HepG2 (cell line): ENCODE measurements at regions not wholly inside any gene's neighbourhood (a gene's known extent, or its start where the extent isn't known, plus 50 kb on each side); places are given as distances from the start of the nearest gene placed in this dataset.

Experiments used
- ATAC-seq: fragments of 200-7000 bp; cut with Tn5 transposase; 3 replicates; pipeline ENCODE4 v1.9.1; 2020; ENCODE audit warnings: mild to moderate bottlenecking, moderate library complexity
- BruUV-seq: library from RNA; stranded (reverse); fragments of 400-500 nt; replicated peaks from 2 replicates; lab custom pipeline; 2021; lab: Mats Ljungman, UMichigan
- CTCF ChIA-PET: fragments of 300-600 bp; formaldehyde crosslinking; extraction: SDS; loops from one replicate; lab custom pipeline; 2021; ENCODE audit warnings: low total read pairs, inconsistent platforms, low intra/inter-chr PET ratio; lab: Yijun Ruan, JAX
- POLR2A ChIA-PET: fragments of 350-600 bp; sonication (Branson Sonifier 250); formaldehyde crosslinking; loops from one replicate; lab custom pipeline; 2020; ENCODE audit warnings: antibody characterized with exemption, inconsistent platforms; lab: Yijun Ruan, JAX
- DNase-seq: peaks from one replicate; pipeline ENCODE4 v3.0.0-alpha.2; 2015; ENCODE audit warnings: low spot score
- FAIRE-seq: peaks from 3 replicates; lab custom pipeline; 2011; peaks lifted over from hg19 to GRCh38; lab: Jason Lieb, UNC
- H2AFZ ChIP-seq: one replicate; pipeline ENCODE4 v1.6.1; 2011; ENCODE audit warnings: low read length, inconsistent platforms
- H3K27ac ChIP-seq: fragments of 300-600 bp; 3 replicates; pipeline ENCODE4 v1.8.0; 2011; ENCODE audit warnings: mixed run types, mild to moderate bottlenecking, mixed read lengths, low read length, inconsistent platforms; ENCODE audit not compliant: insufficient read depth; ENCODE audit errors: extremely low read length
- H3K27me3 ChIP-seq, 2 experiments: fragments of 200-600 bp in 1 of 2; 2 replicates in 1 of 2; 3 replicates in 1 of 2; pipeline versions ENCODE4 v1.6.0 to v1.8.0; 2011; ENCODE audit warnings: low read length in 2 of 2, mild to moderate bottlenecking in 2 of 2, moderate library complexity in 2 of 2, inconsistent platforms in 1 of 2; ENCODE audit not compliant: insufficient read depth in 2 of 2, control insufficient read depth in 1 of 2
- H3K36me3 ChIP-seq, 2 experiments: fragments of 200-600 bp in 1 of 2; replicated peaks in 1 of 2; 2 replicates in 1 of 2; 3 replicates in 1 of 2; pipeline versions ENCODE4 v1.5.1 to v1.8.0; 2011; ENCODE audit warnings: low read length in 2 of 2, inconsistent platforms in 1 of 2; ENCODE audit not compliant: insufficient read depth in 2 of 2, control insufficient read depth in 1 of 2
- H3K4me1 ChIP-seq: 2 replicates; pipeline ENCODE4 v1.5.1; 2012; ENCODE audit warnings: low read length, inconsistent platforms; ENCODE audit not compliant: insufficient read depth
- H3K4me2 ChIP-seq: 2 replicates; pipeline ENCODE4 v1.6.0; 2011; ENCODE audit warnings: low read depth, low read length, inconsistent platforms
- H3K4me3 ChIP-seq, 3 experiments: fragments of 200-600 bp in 1 of 3; sonication (generic), shearing (Covaris generic) in 1 of 3; replicated peaks in 1 of 3; 2 replicates each; pipeline ENCODE4 v1.5.1; 2011 to 2016; ENCODE audit warnings: low read length in 3 of 3, inconsistent platforms in 2 of 3, low read depth in 2 of 3, mild to moderate bottlenecking in 2 of 3, control low read depth in 1 of 3, mixed read lengths in 1 of 3; ENCODE audit not compliant: insufficient read depth in 1 of 3
- H3K79me2 ChIP-seq: one replicate; pipeline ENCODE4 v1.6.1; 2011; ENCODE audit warnings: low read length, inconsistent platforms; ENCODE audit not compliant: insufficient read depth
- H3K9ac ChIP-seq: 2 replicates; pipeline ENCODE4 v1.6.0; 2011; ENCODE audit warnings: mild to moderate bottlenecking, low read depth, low read length, inconsistent platforms; ENCODE audit not compliant: insufficient read depth
- H3K9me3 ChIP-seq: 2 replicates; pipeline ENCODE4 v1.5.1; 2012; ENCODE audit warnings: mild to moderate bottlenecking, low read length
- H4K20me1 ChIP-seq: 2 replicates; pipeline ENCODE4 v1.6.0; 2011; ENCODE audit warnings: inconsistent platforms, mild to moderate bottlenecking, low read length, moderate library complexity; ENCODE audit not compliant: insufficient read depth
- CREBL2 ChIP-seq: sonication (generic); formaldehyde crosslinking; IDR thresholded peaks from 2 replicates; pipeline ENCODE4 v1.8.1; 2023; ENCODE audit warnings: missing genetic modification reagents, mild to moderate bottlenecking, borderline replicate concordance
- HNRNPH1 ChIP-seq: fragments of 200-400 bp; formaldehyde crosslinking; optimal IDR thresholded peaks from 2 replicates; pipeline ENCODE3; 2017; ENCODE audit warnings: mild to moderate bottlenecking, low read depth, low read length
- MIER3 ChIP-seq: IDR thresholded peaks from 2 replicates; pipeline ENCODE4 v1.6.1; 2016; ENCODE audit warnings: missing compliant biosample characterization, borderline replicate concordance
- MXD4 ChIP-seq: IDR thresholded peaks from 2 replicates; pipeline ENCODE4 v1.6.1; 2016; ENCODE audit warnings: mild to moderate bottlenecking, missing biosample characterization, missing genetic modification reagents
- SRY ChIP-seq: sonication (generic); formaldehyde crosslinking; IDR thresholded peaks from 2 replicates; pipeline ENCODE4 v1.8.0; 2022; ENCODE audit warnings: mild to moderate bottlenecking, missing genetic modification reagents
- YEATS4 ChIP-seq: sonication (generic); formaldehyde crosslinking; IDR thresholded peaks from 2 replicates; pipeline ENCODE4 v1.4.0; 2020; ENCODE audit warnings: missing genetic modification reagents, borderline replicate concordance
- ZFP1 ChIP-seq: IDR thresholded peaks from 2 replicates; pipeline ENCODE4 v1.6.1; 2016
- ZFX ChIP-seq: sonication (generic); formaldehyde crosslinking; IDR thresholded peaks from 2 replicates; pipeline ENCODE4 v1.4.0; 2020; ENCODE audit warnings: mild to moderate bottlenecking, low read depth, missing genetic modification reagents, moderate library complexity
- ZNF256 ChIP-seq: sonication (generic); formaldehyde crosslinking; conservative IDR thresholded peaks from 2 replicates; pipeline ENCODE4 v1.4.0; 2020; ENCODE audit warnings: missing genetic modification reagents
- ZNF441 ChIP-seq: sonication (generic); formaldehyde crosslinking; IDR thresholded peaks from 2 replicates; pipeline ENCODE4 v1.7.0; 2021; ENCODE audit warnings: missing genetic modification reagents, borderline replicate concordance
- WGBS: methylation state at CpG from one replicate; pipeline ENCODE4 v1.1.6; 2017; ENCODE audit warnings: low lambda C conversion rate; 5-methylcytosine and 5-hydroxymethylcytosine counted together
- in situ Hi-C: cut with HindIII; loops from 2 replicates; pipeline ENCODE4 v1.10.0; 2017; ENCODE audit warnings: low pct_unique_long_range_greater_than_20kb; ENCODE audit not compliant: extremely low pct_ligation_motif_present
- intact Hi-C: fragments of 100-400 bp; cut with micrococcal nuclease; formaldehyde crosslinking; loops from one replicate; pipeline ENCODE4 v1.10.0; 2022; ENCODE audit not compliant: unreplicated experiment
- TF ChIP-seq, protein P1 (sequence below): sonication (generic); formaldehyde crosslinking; IDR thresholded peaks from 2 replicates; pipeline ENCODE4 v1.4.0; 2020; ENCODE audit warnings: mild to moderate bottlenecking, missing genetic modification reagents

DNA sequence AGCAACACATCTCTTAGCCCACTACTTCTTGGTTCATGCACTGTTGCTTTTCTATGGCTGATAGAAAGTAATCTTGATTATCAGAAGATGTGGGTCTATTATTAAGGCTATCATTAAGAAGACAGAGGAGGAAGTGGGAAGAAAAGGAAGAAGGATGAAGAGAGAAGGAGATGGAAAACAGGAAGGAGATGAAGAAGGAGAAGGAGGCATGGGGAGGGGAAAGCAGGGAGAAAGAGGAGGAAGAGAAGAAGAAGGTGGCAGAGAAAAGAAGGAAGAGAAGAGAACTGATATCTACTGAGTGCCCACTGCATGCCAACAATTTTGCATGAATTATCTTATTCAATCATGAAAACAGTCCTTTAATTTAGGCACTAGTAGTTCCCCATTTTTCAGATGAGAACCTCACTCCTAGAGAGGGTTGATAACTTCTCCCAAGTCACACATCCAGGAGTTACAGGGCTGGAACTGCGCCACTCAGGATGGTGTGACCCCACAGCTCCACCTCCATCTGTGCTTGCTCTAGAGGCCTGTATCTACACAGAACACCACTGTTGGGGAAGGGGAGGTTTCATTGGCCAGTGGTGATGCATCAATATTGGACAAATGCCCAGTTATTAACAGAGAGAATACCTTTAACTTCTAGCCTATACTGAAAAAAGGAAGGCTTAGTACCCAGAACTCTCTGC, 147.4 kb downstream of the CXCL12 start:
- in situ Hi-C loops = no loop called here
- CTCF ChIA-PET = no interaction called here
- ATAC-seq = no peak

More for the DNA sequence above, 147.4 kb downstream of the CXCL12 start:
- H3K27ac ChIP-seq = peak overlapping the region; percentile 90
- DNase-seq (no peak), FAIRE-seq (no peak)
- no peaks in the 10 kb centered on the region for H3K79me2 ChIP-seq
- no peaks in the 10 kb centered on the region for H3K27me3 ChIP-seq
- no peak overlapping the region for H2AFZ ChIP-seq
- no peaks in the 10 kb centered on the region for H4K20me1 ChIP-seq
- no peaks in the 10 kb centered on the region for H3K9me3 ChIP-seq
- POLR2A ChIA-PET = interaction anchor here (0.7 to 3.3 kb wide), 8 partner anchors 8 to 743 kb away, joined by 3 to 32 read pairs (median 4); no protein-coding TSS in a partner anchor
- H3K9ac ChIP-seq = peak overlapping the region; percentile 55
- TSS peak; percentile 89 for BruUV-seq
- H3K36me3 ChIP-seq = no peaks in the 10 kb centered on the region
- peak; percentile 12; the same call in 1 of the 2 replicates for TF ChIP-seq MIER3
- TF ChIP-seq ZFX = 0 out of 2 replicates have a peak, but pooled peaks have one; percentile 3
- TF ChIP-seq HNRNPH1 = no peak
- no peak for TF ChIP-seq ZNF256
- 0 out of 2 replicates have a peak, but pooled peaks have one; percentile 25 for TF ChIP-seq ZNF441 (CRISPR knock-in tag)
- 0 out of 2 replicates have a peak, but pooled peaks have one; percentile 12 for TF ChIP-seq SRY (CRISPR knock-in tag)
- TF ChIP-seq ZFP1 = 0 out of 2 replicates have a peak, but pooled peaks have one; percentile 14
- 0 out of 2 replicates have a peak, but pooled peaks have one; percentile 0 for TF ChIP-seq MXD4 (CRISPR knock-in tag)
- no peak for TF ChIP-seq CREBL2 (CRISPR knock-in tag)
- TF ChIP-seq, protein P1, sequence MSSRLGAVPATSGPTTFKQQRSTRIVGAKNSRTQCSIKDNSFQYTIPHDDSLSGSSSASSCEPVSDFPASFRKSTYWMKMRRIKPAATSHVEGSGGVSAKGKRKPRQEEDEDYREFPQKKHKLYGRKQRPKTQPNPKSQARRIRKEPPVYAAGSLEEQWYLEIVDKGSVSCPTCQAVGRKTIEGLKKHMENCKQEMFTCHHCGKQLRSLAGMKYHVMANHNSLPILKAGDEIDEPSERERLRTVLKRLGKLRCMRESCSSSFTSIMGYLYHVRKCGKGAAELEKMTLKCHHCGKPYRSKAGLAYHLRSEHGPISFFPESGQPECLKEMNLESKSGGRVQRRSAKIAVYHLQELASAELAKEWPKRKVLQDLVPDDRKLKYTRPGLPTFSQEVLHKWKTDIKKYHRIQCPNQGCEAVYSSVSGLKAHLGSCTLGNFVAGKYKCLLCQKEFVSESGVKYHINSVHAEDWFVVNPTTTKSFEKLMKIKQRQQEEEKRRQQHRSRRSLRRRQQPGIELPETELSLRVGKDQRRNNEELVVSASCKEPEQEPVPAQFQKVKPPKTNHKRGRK (CRISPR knock-in tag) = peak; percentile 99
- TF ChIP-seq YEATS4 (CRISPR knock-in tag) = no peak
- intact Hi-C loops = loop anchor here (1.0 to 2.0 kb wide), 2 partner anchors 8 to 43 kb away; no protein-coding TSS in a partner anchor
- peaks cover 84% of the 10 kb centered on the region for H3K4me1 ChIP-seq
- no peak overlapping the region for H3K4me3 ChIP-seq
- WGBS = 80% methylated on average over 1 of the region's 1 CpG
- H3K4me2 ChIP-seq = peak overlapping the region; percentile 33
